Sigmoid colon (tissue), 4 donors: ENCODE measurements at regions not wholly inside any gene's neighbourhood (a gene's known extent, or its start where the extent isn't known, plus 50 kb on each side); places are given as distances from the start of the nearest gene placed in this dataset.

Experiments used
- CTCF ChIP-seq, 4 experiments: fragments of 450-650 bp in 3 of 4; fragments of 200-600 bp in 1 of 4; IDR thresholded peaks; one replicate each; pipeline ENCODE4 v1.5.1; 2016 to 2019; ENCODE audit warnings: antibody characterized with exemption in 4 of 4, mild to moderate bottlenecking in 3 of 4, moderate library complexity in 2 of 4
- POLR2A ChIP-seq, 2 donors: fragments of 450-650 bp; IDR thresholded peaks; one replicate each; pipeline ENCODE4 v1.6.1; 2016; ENCODE audit warnings: antibody characterized with exemption in 2 of 2, mild to moderate bottlenecking in 2 of 2, moderate library complexity in 2 of 2
- POLR2AphosphoS5 ChIP-seq, 4 donors: sonication (generic); formaldehyde crosslinking; IDR thresholded peaks; one replicate each; pipeline ENCODE4 v1.6.1; 2017; ENCODE audit warnings: antibody characterized with exemption in 4 of 4

GRCh38 chr9:6114424-6114823 is 99.0 kb upstream of the RANBP6 start:
- no peak for TF ChIP-seq CTCF (IDR thresholded peaks at IDR 0.05)
- no peak for TF ChIP-seq POLR2AphosphoS5 (IDR thresholded peaks at IDR 0.05)
- TF ChIP-seq POLR2A (IDR thresholded peaks at IDR 0.05): no peak
